ENCODE measurements at regions not wholly inside any gene's neighbourhood (a gene's known extent, or its start where the extent isn't known, plus 50 kb on each side); places are given as distances from the start of the nearest gene placed in this dataset.
A peak's percentile ranks its signal among the peaks of the same experiment; 100 is the strongest.
"Not testable (repeated sequence)": the region's sequence is repeated elsewhere in the genome, so short reads cannot be mapped to it uniquely, and the experiment has no call there.

DNA sequence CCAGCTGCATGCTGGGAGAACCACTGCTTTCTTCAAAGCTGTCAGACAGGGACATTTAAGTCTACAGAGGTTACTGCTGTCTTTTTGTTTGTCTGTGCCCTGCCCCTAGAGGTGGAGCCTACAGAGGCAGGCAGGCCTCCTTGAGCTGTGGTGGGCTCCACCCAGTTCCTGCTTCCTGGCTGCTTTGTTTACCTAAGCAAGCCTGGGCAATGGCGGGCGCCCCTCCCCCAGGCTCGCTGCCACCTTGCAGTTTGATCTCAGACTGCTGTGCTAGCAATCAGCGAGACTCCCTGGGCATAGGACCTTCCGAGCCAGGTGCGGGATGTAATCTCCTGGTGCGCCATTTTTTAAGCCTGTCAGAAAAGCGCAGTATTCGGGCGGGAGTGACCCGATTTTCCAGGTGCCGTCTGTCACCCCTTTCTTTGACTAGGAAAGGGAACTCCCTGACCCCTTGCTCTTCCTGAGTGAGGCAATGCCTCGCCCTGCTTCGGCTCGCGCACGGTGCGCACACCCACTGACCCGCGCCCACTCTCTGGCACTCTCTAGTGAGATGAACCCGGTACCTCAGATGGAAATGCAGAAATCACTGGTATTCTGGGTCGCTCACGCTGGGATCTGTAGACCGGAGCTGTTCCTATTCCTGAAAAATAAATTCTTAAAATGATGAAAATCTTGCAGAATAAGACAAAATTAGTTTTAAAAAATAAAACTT lies 1022.9 kb downstream of the RAPGEF2 start:
- not testable (repeated sequence) for DNase-seq

DNA sequence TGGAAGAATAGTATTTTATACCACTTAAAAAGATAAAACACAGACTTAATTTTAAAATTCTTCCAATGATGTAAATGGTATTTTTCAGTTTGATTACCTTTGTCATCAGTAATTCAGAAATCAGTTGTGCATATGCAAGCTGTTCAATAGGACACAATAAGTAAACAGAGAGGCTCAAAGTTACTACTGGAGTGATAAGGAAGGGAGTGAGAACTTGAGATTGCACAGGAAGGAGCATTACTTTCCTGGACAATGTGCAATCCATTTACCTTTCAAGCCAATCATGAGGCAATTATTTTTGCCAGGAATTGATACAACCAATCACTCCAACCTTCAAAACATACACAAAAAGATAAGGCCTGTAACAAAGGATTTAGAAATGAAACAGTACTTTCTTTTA lies 1024.3 kb downstream of the RAPGEF2 start:
- DNase-seq, result no peak

DNA sequence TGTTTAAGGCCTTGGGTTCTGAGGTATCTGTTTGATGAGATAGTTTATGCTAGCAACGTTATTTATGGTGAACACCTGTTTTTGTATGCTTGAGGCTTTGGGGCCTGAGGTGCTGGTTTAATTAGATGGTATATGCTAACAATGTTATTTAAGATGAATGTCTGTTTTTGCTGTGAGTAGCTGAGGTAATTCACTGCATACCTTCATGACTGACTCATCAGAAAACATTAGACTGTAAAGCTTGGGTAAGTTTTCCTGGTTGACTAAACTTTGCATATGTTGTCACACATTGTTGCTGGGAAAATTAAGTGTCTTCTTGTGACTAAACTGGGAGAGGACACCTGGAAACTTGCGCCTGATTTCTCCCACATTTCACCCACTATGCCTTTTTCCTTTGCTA lies 1026.6 kb downstream of the RAPGEF2 start:
- DNase-seq, result no peak

DNA sequence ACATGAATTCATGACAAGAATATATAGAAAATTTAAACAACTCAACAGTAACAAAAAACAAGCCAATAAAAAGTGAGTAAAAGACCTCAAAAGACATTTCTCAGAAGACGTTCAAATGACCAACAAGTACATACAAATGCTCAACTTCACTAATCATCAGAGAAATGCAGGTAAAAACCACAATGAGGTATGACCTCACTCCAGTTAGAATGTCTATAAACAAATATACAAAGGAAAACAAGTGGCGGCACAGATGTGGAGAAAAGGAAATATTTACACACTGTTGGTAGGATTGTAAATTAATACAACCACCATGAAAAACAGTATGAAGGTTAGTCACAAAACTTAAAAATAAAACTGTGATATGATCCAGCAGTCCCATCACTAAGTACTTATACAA lies 1033.1 kb downstream of the RAPGEF2 start:
- DNase-seq, result no peak

DNA sequence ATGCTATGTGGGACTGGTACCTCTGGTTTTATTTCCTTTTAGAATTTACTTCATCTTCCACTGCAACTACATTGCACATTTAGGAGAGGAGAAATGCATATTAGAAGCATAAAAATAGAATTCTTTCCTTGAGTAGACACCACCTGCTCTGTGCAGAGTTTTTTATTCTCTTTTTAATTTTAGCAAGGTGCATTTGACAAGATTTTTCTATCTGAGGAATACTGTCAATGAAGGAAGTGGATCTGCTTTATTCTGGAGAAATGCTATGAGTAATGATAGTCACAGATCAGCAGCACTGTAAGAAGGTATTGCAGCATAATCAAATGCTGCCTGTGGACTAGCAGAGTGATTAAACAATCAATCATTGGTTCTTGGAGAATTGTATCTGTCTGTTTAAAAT lies 1038.3 kb downstream of the RAPGEF2 start:
- no peak for DNase-seq

DNA sequence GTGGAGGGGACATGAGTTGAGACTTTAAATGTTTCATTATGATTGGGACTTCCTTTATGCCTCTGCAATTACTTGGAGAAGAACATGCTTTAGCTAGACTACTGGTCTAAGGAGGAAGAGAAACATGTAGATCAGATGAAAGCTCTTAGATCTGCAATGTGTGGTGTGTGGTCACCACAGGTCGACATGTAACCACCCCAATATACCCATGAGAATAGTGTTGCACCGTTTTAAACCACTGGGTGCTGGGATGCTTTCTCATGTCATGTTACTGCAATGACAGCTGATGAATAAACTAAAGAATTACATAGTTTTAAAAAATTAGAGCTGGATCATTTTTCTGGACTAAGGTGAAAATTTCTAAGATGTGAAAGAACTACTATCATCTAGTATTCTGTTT lies 1039.7 kb downstream of the RAPGEF2 start:
- no peak for DNase-seq

DNA sequence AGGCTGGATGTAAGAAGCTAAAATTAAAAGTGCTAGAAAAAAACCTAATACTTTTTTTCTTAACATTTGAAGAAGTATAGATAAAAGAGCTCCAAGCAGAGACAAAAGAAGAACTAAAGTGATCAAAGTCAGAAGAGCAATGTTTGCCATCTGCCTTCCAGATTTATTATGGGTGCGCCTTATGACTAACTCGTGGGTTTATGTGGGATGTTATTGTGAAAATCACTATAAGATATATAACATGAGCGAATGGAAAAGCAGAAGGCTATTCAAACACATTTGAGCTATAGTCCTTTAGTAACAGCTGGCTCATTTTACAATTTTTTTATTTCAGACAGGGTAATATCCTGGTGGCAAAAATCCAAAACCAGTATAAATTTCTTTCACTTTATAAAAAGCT lies 1040.7 kb downstream of the RAPGEF2 start:
- DNase-seq, result no peak

DNA sequence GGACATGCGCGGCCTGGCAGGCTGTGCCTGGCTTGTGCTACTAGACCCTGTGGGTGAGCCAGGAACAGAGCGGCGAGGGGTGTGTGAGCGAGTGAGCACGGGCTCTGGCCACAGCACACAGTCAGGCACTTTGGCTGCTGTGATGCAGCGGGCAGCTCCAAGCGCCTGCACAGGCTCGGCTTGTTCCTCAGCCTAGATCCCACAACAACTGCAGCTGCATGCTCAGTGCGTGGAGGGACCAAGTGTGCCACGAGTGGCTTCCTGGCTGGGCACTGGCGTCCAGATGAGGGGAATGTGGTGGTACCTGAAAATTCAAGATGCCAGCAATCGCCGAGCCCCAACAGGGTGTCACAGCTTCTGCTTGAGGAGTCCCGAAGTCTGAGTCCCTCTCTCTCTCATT lies 1056.6 kb downstream of the RAPGEF2 start:
- DNase-seq, result no peak

DNA sequence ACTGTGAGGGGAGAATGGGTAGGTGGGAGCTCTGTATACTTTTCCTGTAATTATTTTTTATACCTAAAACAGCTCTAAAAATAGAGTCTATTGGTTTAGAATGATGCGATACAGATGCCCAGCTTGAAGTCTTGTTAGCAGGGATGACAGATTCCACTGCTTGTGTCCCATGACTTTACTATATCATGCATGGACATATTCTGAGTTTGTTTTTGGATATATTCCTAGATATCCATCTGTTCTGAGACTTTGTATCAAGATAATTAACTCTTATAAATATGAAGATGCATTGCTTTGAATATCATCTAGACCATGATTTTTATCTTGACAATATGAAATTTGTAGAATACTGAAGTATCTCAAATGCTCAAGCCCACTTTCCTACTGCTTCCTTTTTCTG lies 1058.1 kb downstream of the RAPGEF2 start:
- no peak for DNase-seq

DNA sequence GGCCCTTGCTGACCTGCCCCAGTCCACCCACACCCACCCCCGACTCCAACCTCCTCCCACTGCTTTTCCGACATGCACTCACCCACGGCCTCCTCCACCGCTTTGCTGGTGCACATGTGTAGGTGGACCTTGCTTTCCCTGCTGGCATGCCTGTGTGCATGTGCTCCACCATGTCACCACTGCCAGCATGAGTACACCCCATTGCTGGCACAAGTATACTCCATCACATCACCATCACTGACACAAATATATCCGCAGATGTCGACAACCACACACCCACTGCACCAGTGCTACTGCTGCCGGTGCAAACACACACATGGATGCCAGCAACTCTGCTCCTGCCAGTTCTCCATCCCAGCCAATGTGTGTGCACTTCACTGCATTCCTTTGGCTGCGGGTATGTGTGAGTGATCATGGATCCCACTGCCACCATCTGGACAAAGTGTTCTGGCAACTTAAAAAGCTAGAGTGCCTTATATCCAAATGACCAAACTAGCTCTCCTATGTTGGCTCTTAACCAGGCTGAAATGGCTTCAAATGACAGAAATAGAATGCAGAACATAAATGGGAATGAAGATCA lies 1072.3 kb downstream of the RAPGEF2 start:
- peak in 1 of 2 experiments; percentile 1 for DNase-seq

DNA sequence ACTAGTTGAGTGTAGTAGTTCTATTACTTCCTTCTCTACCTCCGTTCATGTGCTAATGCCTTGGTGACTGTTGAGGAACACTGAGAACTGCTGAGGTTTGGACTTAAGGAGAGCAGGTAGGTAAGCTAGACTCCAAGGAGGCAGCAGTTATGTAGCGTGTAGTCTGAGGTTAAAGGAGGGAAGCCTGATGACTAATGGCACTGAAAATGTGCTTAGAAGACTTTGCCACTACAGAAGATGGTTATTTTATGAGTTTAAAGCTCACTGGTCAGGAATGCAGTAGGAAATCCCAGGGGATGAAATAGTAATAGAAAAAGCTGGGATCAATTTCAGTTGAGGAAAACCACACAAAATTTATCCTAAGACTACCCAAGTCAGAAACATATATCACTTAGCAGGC lies 1077.3 kb downstream of the RAPGEF2 start:
- no peak for DNase-seq

DNA sequence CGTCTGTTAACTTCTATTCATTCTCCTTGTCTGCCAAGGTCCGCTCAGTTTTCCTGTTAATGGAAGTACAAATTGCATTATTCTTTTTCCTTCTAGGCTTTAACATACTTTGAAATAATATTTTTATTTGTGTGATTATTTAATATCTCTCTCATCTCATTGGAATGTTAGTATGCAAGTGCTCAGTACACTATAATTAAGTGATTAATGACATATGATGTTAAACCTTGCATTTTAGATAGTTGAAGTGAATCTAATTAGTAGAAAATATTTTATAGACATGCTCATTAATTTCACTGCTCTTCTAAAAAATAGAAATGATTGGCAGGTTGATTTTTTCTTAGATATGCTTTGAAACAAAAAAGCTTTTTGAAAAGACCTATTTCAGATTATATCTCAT lies 1079.8 kb downstream of the RAPGEF2 start:
- DNase-seq, result no peak

DNA sequence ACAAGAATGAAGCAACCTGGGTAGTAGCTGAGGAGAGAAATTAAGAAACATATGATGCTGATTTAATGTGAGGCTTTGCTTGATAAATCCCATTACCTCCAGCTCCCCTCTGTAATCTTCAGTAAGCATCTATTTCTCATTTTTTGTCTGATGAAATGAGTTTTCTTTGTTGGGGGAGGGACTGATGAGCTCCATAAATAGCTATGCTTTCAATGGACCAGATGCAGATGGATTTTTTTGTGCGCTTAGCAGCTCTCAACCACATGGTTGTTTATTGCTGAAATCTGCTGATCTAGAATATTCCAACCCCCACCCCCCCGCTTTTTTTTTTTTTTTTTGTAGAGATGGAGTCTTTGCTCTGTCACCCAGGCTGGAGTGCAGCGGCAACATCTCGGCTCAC lies 1082.0 kb downstream of the RAPGEF2 start:
- DNase-seq, result peak in 1 of 2 experiments; percentile 16

DNA sequence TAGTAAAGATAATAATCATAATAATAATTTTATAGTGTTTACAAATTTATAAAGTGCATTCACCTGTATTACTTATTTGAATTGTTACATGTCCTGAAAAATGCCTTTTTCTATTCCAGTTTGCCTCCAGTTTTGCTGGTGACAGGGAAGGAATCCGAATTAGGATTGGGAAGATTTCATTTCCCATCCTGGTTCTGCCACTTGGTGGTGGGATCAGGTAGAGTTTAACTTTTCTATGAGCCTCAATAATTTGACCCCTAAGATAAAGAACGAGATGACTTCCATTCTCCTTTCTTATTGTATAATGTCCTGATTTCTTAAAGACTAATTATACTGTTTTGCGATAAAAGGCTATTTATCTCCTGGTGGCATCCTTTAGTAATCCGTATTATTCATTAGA lies 1090.9 kb downstream of the RAPGEF2 start:
- no peak for DNase-seq

DNA sequence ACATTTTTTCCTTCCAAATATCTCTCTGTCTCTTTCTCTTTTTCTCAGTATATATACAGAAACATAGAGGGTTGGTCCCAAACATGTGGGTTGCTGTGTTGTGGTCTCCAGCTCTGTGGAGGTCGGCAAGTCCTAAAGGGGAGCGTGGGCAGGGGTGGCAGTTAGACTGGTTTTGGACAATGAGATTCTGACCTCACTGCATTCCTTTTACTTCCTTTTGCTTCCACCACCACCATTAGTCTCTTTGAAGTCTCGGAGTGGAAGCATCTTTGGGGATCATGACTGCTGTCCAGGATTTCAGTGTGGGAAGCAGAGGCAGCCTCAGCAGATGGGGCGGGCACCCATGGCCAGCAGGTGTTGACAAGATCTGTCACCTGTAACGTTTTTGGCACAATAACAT lies 1091.8 kb downstream of the RAPGEF2 start:
- no peak for DNase-seq

DNA sequence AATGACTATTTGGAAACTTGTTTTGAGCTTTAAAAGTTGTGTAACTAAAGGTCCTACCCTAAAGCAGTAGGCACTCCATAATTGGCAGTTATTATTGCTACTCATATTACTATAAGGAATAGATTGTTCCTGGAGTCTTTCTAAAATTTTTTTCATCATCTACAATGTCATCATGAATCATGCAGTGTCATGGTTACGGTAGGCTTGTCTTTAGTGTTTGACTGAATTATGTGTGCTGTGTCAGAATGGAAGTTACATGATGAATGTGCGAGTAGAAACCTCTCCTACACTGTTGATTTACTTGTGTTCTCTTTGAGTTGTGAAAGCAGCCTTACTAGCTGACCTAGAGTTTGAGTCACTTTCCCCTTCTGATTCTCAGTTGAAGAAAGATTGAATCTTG lies 1099.9 kb downstream of the RAPGEF2 start:
- DNase-seq, result no peak

DNA sequence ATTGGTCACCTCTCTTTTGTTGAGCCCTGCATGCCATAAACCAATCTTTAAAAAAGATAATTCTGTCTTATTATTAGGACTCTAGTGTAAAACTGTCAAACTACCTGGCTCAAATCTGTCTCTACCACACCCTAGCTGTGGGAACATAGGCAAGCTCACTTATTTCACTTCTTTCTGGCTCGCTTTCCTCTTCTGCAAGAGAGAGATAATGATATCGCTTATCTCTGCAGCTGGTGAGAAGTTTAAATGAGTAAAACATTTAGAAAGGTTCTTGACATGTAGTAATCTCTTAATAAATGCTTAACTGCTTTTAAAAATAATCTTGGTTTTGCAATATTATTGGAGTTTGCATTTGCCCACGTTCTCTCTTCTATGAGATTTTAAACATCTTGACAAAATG lies 1109.2 kb downstream of the RAPGEF2 start:
- DNase-seq, result no peak

DNA sequence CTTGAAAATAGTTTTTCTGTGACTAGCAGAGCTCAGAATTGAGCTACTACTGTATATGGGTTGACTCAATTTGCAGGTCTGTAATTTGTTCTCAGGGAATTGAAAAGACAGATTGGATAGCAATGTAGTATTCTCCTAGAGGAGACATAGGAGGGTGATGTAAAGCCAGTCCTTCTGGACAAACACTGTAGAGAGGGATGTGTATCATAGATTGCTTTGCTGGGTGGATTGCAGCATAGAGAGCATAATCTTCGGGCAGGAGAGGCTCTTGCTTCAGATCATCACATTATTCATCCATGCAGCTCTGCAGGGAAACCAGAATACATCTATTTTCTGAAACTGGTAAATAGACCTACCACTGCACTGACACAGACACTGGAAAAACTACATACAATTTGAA lies 1110.5 kb downstream of the RAPGEF2 start:
- DNase-seq, result no peak

DNA sequence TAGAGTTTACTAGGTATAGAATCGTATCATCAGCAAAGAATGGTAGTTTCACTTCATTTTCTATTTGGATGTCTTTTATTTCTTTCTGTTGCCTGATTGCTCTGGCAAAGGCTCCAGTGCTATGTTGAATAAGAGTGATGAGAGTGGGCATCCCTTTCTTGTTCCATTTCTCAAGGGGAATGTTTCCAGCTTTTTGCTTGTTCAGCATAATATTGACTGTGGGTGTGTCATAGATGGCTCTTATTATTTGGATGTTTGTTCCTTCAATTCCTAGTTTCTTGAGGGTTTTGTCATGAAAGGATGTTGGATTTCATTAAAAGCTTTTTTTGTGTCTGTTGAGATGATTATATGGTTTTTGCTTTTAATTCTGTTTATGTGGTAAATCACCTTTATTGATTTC lies 1114.5 kb downstream of the RAPGEF2 start:
- DNase-seq, result no peak

DNA sequence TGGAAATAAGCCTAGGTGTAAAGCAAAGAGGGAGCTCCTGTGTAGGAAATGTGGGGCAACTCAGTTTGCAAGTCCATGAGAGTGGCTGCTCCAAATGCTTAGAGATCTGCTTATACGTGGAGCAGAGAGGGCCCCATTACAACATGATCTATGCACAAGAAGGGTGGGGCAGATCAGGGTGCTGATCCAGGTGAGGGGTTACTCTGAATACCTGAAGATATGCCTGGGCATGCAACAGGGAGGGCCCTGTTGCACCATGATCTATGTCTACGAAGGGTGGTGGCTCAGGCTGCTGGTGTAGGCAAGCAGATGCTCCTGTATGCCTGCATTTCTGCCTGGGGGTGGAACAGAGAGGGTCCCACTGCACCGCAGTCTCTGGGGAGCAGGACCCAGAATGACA lies 1121.2 kb downstream of the RAPGEF2 start:
- DNase-seq, result no peak

DNA sequence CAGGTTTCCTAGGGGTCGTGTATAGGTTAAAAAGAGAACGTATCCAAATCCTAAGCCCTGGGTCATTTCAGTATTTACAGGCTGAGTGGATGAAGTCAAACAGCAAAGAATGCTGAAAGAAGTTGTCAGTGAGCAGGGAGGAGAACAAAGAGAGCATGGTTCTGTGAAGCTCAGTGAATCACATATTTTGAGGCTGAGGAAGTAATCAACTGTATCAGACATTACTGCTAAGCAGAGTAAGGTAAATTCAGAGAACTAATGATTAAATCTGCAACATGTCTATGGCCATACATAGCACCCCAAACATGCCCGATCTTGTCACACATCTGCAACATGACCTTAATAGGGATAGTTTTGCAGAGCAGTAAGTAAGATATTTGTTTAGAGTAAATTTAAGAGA lies 1130.3 kb downstream of the RAPGEF2 start:
- DNase-seq, result no peak

DNA sequence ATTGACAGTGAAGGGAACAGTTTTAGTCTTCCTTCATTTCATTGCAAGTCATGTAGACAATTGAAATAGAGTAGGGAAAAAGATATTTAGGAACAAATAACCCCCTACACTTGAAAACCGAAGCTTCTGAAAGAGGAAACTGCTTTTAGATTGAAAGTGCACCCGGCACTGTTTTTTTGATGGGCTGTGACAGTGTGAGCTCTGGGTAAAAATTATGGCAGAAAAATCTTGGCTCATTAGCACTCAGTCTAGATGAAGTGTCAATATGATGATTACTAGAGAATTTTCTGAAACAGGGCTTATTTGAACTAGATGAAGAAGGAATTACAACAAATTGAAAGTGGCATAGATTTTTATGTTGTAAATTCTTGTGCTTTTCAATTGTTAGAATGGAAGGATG lies 1132.4 kb downstream of the RAPGEF2 start:
- DNase-seq, result no peak

DNA sequence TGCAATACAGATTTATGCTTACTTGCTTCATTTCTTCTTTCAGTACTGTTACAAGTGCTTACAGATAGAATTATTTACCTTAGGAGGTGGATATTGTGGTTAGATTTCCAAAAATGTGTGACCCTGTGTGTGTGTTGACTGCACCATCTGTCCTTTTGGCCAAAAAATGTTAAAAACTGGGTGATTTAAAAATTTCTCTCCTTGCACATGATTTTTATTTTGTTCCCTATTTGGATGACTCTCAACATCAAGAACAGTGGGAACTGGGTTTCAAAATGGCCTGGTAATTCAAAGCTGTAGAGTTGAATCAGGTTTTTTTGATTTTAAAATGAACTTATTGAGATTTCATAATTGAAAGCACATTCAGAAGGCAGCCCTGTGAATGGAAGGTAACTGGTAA lies 1132.9 kb downstream of the RAPGEF2 start:
- no peak for DNase-seq

DNA sequence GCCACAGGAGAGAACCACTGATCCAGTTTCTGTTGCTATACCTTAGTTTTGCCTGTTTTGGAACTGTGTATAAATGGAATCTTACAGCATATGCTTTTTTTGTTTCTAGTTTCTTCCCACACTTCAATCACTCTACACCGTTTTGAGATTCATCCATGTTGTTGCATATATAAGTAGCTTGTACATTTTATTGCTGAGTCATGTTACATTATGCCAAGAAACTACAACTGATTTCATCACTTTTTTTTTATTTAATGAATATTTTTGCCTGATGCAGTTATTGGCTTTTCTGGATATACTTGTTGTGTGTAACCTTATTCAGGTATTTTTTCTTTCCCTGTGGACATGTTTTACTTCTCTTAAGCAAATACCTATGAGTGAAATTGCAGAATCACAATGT lies 1135.9 kb downstream of the RAPGEF2 start:
- DNase-seq, result no peak

DNA sequence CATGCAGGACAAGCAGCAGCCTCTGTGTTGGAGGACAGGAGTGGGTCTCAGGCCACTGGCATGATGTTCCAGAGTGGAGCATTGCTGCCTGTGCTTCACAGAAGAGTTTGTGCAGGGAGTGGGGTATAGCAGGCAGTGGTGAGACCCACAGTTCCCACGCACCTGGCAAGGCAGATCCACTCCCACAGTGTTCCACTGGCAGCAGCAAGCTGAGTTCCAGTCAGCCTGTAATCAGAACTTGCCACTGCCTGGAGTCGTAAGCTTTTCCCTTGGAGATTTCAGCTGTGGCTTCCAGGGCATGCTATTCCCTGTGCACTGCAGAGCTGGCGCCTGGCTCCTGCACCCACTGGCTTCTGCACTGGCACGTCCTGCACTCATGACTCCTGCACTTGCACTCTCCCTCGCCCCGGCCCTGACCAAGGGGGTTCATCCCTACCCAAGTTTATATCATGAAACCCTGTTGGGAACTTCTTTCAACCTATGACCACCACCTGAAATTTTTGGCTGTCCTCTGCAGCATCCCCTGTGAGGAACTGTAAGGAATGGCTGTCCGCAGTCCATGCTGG lies 1144.3 kb downstream of the RAPGEF2 start:
- DNase-seq, result no peak

Measured in NCI-H524 (cell line).